Upper lobe of left lung (tissue), 4 donors: ENCODE measurements at regions not wholly inside any gene's neighbourhood (a gene's known extent, or its start where the extent isn't known, plus 50 kb on each side); places are given as distances from the start of the nearest gene placed in this dataset.

ENCODE experiments used
- CTCF ChIP-seq, 6 experiments: fragments of 450-650 bp in 4 of 6; fragments of 200-600 bp in 2 of 6; sonication (generic) in 2 of 6; IDR thresholded peaks; one replicate each; pipeline ENCODE4 v1.5.1; 2016 to 2019; ENCODE audit warnings: antibody characterized with exemption in 6 of 6
- EP300 ChIP-seq, 4 donors: sonication (generic); formaldehyde crosslinking; IDR thresholded peaks; one replicate each; pipeline ENCODE4 v1.5.1; 2017; ENCODE audit warnings: antibody characterized with exemption in 4 of 4, control low read depth in 2 of 4
- POLR2A ChIP-seq, 4 donors: fragments of 450-650 bp; IDR thresholded peaks; one replicate each; pipeline ENCODE4 v1.5.1; 2016 to 2017; ENCODE audit warnings: antibody characterized with exemption in 4 of 4, mild to moderate bottlenecking in 2 of 4

GRCh38 chr11:32226480-32226879, 135.6 kb downstream of the RCN1 start:
- TF ChIP-seq CTCF (IDR thresholded peaks at IDR 0.05) (no peak), POLR2A (IDR thresholded peaks at IDR 0.05) (no peak), EP300 (IDR thresholded peaks at IDR 0.05) (no peak)
